GM06990 (cell line): ENCODE measurements at regions not wholly inside any gene's neighbourhood (a gene's known extent, or its start where the extent isn't known, plus 50 kb on each side); places are given as distances from the start of the nearest gene placed in this dataset.

ENCODE experiments used
- DNase-seq: peaks from one replicate; pipeline ENCODE4 v3.0.0-alpha.2; 2011; ENCODE audit not compliant: insufficient read length; ENCODE audit errors: extremely low read depth
- H3K27me3 ChIP-seq: replicated peaks from 2 replicates; pipeline ENCODE4 v1.6.0; 2011; ENCODE audit warnings: low read length; ENCODE audit not compliant: control insufficient read depth, insufficient read depth
- H3K36me3 ChIP-seq: 2 replicates; pipeline ENCODE4 v1.5.1; 2011; ENCODE audit warnings: low read length; ENCODE audit not compliant: control insufficient read depth, insufficient read depth
- H3K4me3 ChIP-seq: replicated peaks from 2 replicates; pipeline ENCODE4 v1.5.1; 2011; ENCODE audit warnings: low read depth, mild to moderate bottlenecking, control low read depth, low read length
- CTCF ChIP-seq: IDR thresholded peaks from 2 replicates; pipeline ENCODE4 v1.5.1; 2011; ENCODE audit warnings: low read length, control low read depth, mild to moderate bottlenecking, inconsistent platforms; ENCODE audit not compliant: insufficient read depth, poor library complexity, severe bottlenecking

- Histone ChIP-seq H3K36me3 (no peaks in the 10 kb centered on the region), H3K27me3 (no peaks in the 10 kb centered on the region), H3K4me3 (no peak overlapping the region)
- DNase-seq = no peak
- no peak for TF ChIP-seq CTCF
Measured at GRCh38 chr6:170100046-170100445, 190.8 kb downstream of the DLL1 start.

- TF ChIP-seq CTCF = no peak
- no peaks in the 10 kb centered on the region for H3K27me3 ChIP-seq
- no peak overlapping the region for H3K4me3 ChIP-seq
- DNase-seq = no peak
- no peaks in the 10 kb centered on the region for H3K36me3 ChIP-seq
Measured at GRCh38 chr6:170099387-170099786, 191.5 kb downstream of the DLL1 start.

- DNase-seq = no peak
- no peaks in the 10 kb centered on the region for H3K27me3 ChIP-seq
Measured at GRCh38 chr6:170098428-170099170, 192.3 kb downstream of the DLL1 start.

GRCh38 chr6:170097505-170098427, 193.1 kb downstream of the DLL1 start:
- no peaks in the 10 kb centered on the region for H3K27me3 ChIP-seq
- TF ChIP-seq CTCF = no peak
- H3K36me3 ChIP-seq = no peaks in the 10 kb centered on the region
- no peak overlapping the region for H3K4me3 ChIP-seq
- DNase-seq = no peak

More at GRCh38 chr6:170098428-170099170, 192.3 kb downstream of the DLL1 start:
- no peak for TF ChIP-seq CTCF
- no peak overlapping the region for H3K4me3 ChIP-seq
- no peaks in the 10 kb centered on the region for H3K36me3 ChIP-seq

- Histone ChIP-seq H3K36me3 (no peaks in the 10 kb centered on the region), H3K27me3 (no peaks in the 10 kb centered on the region), H3K4me3 (no peak overlapping the region)
- no peak for TF ChIP-seq CTCF
- no peak for DNase-seq
Measured at GRCh38 chr6:170096803-170097504, 193.9 kb downstream of the DLL1 start.
